Skeletal muscle tissue (tissue), 3 donors: ENCODE measurements at regions not wholly inside any gene's neighbourhood (a gene's known extent, or its start where the extent isn't known, plus 50 kb on each side); places are given as distances from the start of the nearest gene placed in this dataset.

ENCODE experiments used
- H3K27ac ChIP-seq: one replicate; pipeline ENCODE4 v1.7.0; 2013; ENCODE audit warnings: mild to moderate bottlenecking, low read depth, low read length, inconsistent platforms
- H3K27me3 ChIP-seq, 3 donors: one replicate each; pipeline ENCODE4 v1.7.0; 2013; ENCODE audit warnings: low read length in 3 of 3; ENCODE audit not compliant: control insufficient read depth in 3 of 3, insufficient read depth in 3 of 3
- H3K36me3 ChIP-seq, 3 donors: one replicate each; pipeline ENCODE4 v1.7.0; 2013; ENCODE audit warnings: low read length in 3 of 3; ENCODE audit not compliant: control insufficient read depth in 3 of 3, insufficient read depth in 3 of 3
- H3K4me1 ChIP-seq, 3 donors: one replicate each; pipeline ENCODE4 v1.7.0; 2013; ENCODE audit warnings: low read length in 3 of 3, mild to moderate bottlenecking in 3 of 3; ENCODE audit not compliant: control insufficient read depth in 3 of 3, insufficient read depth in 3 of 3
- H3K4me3 ChIP-seq, 3 donors: one replicate each; pipeline ENCODE4 v1.7.0; 2013; ENCODE audit warnings: low read length in 3 of 3
- H3K9ac ChIP-seq, 3 donors: one replicate each; pipeline ENCODE4 v1.7.0; 2013; ENCODE audit warnings: low read length in 3 of 3, mild to moderate bottlenecking in 3 of 3, moderate library complexity in 2 of 3, low read depth in 1 of 3
- H3K9me3 ChIP-seq, 3 donors: one replicate each; pipeline ENCODE4 v1.7.0; 2013; ENCODE audit warnings: low read length in 3 of 3; ENCODE audit not compliant: control insufficient read depth in 3 of 3
- donor health status: Osteomylitis.

DNA sequence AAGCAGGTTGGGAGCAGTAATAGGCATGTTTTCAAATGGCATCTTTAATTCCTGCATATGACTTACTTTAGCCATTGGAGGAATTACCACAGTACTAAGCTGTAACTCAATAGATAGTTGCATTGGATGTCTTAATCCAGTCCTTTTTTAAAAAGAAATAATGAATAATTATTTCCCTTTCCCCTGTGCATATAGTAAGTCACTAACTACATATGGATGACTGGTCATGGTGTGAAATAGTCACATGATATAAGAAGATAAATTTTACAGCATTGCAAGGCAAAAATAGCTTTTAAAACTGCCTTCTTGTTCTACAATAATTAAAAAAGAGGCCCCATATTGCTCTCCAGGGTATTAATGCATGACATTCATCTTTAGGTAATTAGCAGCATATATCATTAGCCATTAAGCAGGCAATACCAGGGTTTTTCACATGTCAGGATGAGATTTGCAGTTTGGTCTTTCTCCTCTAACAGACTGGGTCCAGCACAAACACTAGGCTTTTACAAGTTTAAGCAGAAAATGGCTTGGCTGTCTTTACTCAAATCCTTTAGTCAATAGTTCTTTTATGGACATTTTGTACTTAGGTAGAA lies 606.4 kb upstream of the RORB start:
- Histone ChIP-seq H3K9me3 (no peaks in the 10 kb centered on the region), H3K27me3 (no peaks in the 10 kb centered on the region), H3K9ac (no peak overlapping the region), H3K27ac (no peak overlapping the region), H3K4me1 (no peaks in the 10 kb centered on the region), H3K36me3 (no peaks in the 10 kb centered on the region), H3K4me3 (no peak overlapping the region)

DNA sequence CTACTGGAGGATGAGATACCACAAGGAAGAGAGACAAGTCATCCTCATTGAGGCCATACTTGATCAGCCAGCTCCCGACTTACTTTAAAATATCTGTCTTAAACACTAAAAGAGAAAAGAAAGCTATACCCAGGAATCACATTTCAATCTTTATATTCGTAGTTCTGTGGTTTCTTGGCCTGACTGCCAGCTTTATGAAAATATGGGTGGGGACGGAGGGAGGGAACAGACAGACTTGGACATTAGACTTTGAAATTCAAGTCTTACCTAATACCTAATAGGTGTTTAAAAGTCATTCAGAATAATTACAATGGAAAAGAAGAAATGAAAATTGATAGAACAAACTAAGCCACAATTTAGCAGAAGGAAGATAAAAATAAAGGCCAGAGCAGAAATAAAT lies 604.8 kb upstream of the RORB start:
- no peaks in the 10 kb centered on the region for H3K27me3 ChIP-seq
- H3K4me3 ChIP-seq, result no peak overlapping the region

DNA sequence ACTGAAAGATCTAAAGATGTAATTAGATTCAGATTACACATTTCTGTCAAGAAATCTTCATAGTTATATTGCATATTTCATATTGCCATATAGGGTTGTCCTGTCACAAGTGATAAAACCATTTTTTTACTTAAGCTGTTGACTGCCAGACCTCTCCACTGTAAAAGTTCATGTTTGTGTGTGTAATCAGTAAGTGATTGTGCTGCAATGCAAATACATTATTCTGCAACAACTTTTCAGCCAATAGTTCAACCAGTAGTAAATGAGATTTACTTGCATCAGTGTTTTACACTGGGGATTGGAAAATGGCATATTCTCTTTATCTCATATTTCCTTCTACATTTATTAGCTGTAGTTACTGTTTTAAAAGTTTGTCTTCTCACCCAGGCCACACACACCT lies 603.9 kb upstream of the RORB start:
- H3K4me1 ChIP-seq, result no peaks in the 10 kb centered on the region
- no peaks in the 10 kb centered on the region for H3K27me3 ChIP-seq
- H3K27ac ChIP-seq, result no peak overlapping the region
- no peaks in the 10 kb centered on the region for H3K36me3 ChIP-seq
- no peak overlapping the region for H3K9ac ChIP-seq
- H3K4me3 ChIP-seq, result no peak overlapping the region
- H3K9me3 ChIP-seq, result no peaks in the 10 kb centered on the region

More for the DNA sequence above, 604.8 kb upstream of the RORB start:
- H3K9me3 ChIP-seq, result no peaks in the 10 kb centered on the region
- H3K4me1 ChIP-seq, result no peaks in the 10 kb centered on the region
- H3K36me3 ChIP-seq, result no peaks in the 10 kb centered on the region
- no peak overlapping the region for H3K27ac ChIP-seq
- H3K9ac ChIP-seq, result no peak overlapping the region

DNA sequence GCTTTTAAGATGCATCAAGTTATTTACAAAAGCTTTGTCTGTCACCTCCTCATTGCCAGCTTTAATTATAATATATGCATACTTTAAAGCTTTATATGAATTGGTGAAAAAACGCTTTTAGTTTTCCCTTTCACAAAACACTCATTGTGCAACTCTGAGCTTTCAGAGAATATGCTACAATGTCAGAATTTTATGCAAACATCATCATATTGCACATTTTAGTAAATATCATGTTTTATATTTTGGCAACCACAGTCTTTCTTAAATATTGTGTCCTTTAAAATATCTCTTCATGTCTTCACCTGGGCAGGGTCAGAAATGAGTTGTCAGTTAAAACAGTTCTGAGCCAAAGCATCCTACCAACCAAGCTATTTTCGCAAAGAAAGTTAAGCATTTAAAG lies 601.1 kb upstream of the RORB start:
- Histone ChIP-seq H3K4me3 (no peak overlapping the region), H3K9me3 (no peaks in the 10 kb centered on the region), H3K4me1 (no peaks in the 10 kb centered on the region), H3K27ac (no peak overlapping the region), H3K36me3 (no peaks in the 10 kb centered on the region), H3K27me3 (no peaks in the 10 kb centered on the region), H3K9ac (no peak overlapping the region)

DNA sequence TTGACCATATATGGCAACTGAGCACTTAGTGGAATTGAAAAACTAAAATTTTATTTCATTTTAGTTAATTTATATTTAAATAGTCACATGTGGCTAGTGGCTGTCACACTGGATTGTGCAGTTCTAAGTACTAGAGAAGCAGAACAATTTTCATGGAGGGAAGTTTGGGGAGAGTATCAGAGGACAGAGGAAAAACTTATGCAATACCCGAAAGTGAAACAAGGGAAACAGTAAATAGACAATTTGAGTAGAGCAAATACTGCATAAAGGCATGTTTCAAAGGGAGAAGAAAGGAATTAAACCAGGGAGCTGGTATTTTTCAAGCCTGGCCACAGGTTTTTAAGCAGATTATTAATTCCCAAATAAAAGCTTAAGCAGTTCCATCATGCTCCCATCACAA lies 590.5 kb upstream of the RORB start:
- Histone ChIP-seq H3K4me1 (no peaks in the 10 kb centered on the region), H3K4me3 (no peak overlapping the region), H3K9ac (no peak overlapping the region), H3K9me3 (no peaks in the 10 kb centered on the region), H3K36me3 (no peaks in the 10 kb centered on the region), H3K27me3 (no peaks in the 10 kb centered on the region), H3K27ac (no peak overlapping the region)

DNA sequence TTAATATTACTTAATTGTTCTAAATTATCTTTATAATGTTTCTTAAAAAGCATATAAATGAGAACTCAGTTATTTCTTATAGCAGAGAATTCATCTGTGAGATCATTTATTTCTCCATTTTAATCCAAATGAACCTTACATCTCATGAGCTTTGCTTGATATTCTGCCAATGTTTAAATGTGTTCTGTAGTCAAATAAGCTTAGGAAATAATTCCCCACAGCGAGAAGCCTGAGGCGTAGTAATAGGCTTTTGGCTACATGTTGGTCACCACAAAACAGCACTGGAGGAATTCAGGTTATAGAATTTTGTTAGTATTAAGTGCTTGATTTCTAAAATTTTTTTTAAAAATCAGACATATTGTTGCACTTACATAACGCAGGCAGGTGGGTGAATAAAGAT lies 585.3 kb upstream of the RORB start:
- Histone ChIP-seq H3K4me3 (no peak overlapping the region), H3K27ac (no peak overlapping the region), H3K27me3 (no peaks in the 10 kb centered on the region), H3K4me1 (no peaks in the 10 kb centered on the region), H3K9me3 (no peaks in the 10 kb centered on the region), H3K36me3 (no peaks in the 10 kb centered on the region), H3K9ac (no peak overlapping the region)

DNA sequence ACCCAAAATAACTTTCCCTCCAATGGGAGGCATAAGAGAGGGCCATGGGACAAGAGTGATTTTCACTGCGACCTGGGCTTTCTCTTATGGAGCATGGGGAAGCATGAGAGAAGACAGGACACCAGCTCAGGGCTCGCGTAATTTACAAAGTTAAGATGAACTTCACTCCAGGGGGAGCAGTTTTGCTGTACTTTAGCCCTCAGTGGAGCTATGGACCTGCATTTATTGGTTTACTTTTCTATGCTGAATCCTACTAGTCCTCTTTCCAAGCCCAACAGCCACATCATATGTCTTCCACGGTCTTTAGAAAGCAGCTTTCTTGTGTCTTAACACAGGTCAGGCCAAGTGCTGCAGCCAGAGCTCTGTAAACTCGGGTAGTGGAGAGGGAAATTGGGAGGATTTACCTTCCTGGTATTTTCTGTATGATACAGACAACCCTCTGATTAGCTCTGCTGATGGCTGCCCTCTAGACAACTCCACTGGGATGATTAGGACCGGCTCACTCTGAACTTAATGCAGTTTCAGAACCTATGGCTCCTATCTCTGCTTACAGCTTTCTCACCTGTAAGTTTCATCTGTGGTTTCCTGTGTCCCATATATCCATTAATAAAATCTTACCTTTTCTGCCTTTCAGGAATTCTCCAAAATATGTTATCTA lies 581.0 kb upstream of the RORB start:
- no peaks in the 10 kb centered on the region for H3K9me3 ChIP-seq
- no peaks in the 10 kb centered on the region for H3K27me3 ChIP-seq
- H3K4me1 ChIP-seq, result no peaks in the 10 kb centered on the region
- no peak overlapping the region for H3K9ac ChIP-seq
- H3K27ac ChIP-seq, result no peak overlapping the region
- H3K4me3 ChIP-seq, result no peak overlapping the region
- no peaks in the 10 kb centered on the region for H3K36me3 ChIP-seq

DNA sequence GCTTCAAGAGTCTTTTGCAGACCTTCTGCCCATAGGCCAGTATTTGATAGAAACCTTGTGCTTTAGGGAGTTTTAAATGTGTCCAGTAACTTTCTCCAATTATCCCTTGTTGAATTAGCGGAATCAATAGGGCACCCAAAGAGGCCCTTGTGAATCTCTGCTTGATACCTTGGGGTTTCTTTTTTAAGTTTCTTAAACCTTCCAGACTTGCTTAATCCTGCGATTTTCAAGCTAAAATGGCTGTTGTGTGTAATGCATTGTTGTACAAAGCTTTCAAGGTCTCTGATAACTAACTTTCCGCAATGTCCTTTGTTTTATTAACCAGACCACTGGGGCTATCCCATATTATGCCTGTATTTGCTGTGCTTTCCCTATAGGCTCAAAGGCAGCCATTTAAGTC lies 577.4 kb upstream of the RORB start:
- Histone ChIP-seq H3K4me1 (no peaks in the 10 kb centered on the region), H3K27me3 (no peaks in the 10 kb centered on the region), H3K9me3 (no peaks in the 10 kb centered on the region), H3K9ac (no peak overlapping the region), H3K4me3 (no peak overlapping the region), H3K27ac (no peak overlapping the region), H3K36me3 (no peaks in the 10 kb centered on the region)

DNA sequence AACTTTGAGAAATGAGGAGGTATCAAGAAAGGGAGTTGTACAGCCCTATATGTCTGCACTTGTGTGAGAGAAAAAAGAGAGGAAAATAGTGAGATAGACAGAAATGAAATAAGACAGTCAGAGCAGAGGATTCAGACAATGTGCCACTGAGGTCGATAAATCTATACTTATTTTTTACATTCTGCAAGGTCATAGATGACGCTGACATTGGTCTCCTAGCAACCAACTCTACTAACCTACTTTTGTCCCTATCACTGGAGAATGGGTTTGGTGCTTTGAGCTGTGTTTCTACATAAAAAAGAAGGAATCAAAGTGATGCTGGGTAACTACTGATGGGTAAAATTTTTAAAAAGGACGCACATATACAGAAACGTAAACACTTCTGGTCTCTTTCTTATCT lies 573.3 kb upstream of the RORB start:
- Histone ChIP-seq H3K27ac (no peak overlapping the region), H3K9ac (no peak overlapping the region), H3K36me3 (no peaks in the 10 kb centered on the region), H3K27me3 (no peaks in the 10 kb centered on the region), H3K4me1 (no peaks in the 10 kb centered on the region), H3K9me3 (no peaks in the 10 kb centered on the region), H3K4me3 (no peak overlapping the region)

DNA sequence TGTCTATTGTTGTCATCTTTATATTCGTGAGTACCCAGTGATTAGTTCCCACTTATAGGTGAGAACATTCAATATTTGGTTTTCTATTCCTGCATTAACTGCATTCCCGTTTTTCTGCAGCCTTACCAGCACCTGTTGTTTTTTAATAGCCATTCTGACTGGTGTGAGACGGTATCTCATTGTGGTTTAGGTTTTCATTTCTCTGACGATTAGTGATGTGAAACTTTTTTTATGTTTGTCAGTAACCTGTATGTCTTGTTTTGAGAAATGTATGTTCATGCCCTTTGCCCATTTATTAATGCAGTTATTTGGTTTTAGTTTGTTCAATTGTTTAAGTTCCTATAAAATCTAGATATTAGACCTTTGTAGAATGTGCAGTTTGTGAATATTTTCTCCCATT lies 546.0 kb upstream of the RORB start:
- Histone ChIP-seq H3K9ac (no peak overlapping the region), H3K27ac (no peak overlapping the region), H3K4me1 (no peaks in the 10 kb centered on the region), H3K27me3 (no peaks in the 10 kb centered on the region), H3K9me3 (no peaks in the 10 kb centered on the region), H3K36me3 (no peaks in the 10 kb centered on the region), H3K4me3 (no peak overlapping the region)
